Stimulated activated CD4-positive, alpha-beta T cell treated with anti-CD3 and anti-CD28 coated beads, Interleukin-2, amount 100 ng/mL, for 4 hours (primary cell): ENCODE measurements at regions not wholly inside any gene's neighbourhood (a gene's known extent, or its start where the extent isn't known, plus 50 kb on each side); places are given as distances from the start of the nearest gene placed in this dataset.

Source experiments
- DNase-seq: peaks from one replicate; pipeline ENCODE4 v3.0.0-alpha.2; 2020; ENCODE audit warnings: low read depth

DNA sequence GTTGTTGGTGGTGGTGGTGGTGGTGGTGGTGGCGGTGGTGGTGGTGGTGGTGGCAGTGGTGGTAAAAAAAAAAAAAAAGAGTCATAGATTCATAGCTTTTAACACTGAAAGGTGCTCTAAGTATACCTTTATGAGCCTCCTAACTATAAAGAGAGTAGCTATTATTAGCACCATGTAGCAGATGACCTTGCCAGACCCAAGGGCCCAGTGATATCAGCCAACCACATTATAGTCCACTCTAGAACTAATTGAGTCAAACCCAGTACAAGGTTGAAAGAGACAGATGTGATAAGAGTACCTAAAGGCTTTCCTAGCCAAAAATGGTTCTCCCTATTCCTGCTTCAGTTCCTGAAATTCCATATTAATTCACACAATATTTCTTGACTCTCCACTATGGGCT, 245.3 kb downstream of the HACE1 start:
- no peak for DNase-seq

DNA sequence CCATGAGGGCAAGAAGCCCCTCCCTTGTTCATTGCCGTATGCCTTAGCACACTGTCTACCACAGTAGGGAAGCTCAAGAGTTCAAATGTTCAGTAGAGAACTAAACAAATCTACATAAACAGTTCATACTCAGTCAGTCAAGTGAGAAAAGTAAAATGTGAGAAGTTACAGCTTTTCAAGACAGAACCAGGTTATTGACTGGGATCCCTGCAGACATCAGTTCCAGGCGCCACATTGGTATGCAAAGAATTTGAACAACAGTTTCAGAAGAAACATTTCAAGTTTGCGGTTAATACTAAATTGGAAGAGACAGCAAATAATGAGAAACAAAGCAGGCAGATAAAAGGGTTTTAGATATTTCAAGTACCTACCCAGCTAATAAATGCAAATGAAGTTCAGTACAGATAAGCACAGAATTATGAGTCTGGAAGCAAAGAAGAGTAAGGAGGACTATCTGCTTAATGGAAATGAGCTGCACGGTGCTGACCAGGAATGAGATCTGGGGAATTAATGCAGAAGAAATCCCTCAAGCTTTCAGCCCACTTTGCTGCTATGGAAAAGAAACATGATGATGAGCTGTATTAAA, 246.2 kb downstream of the HACE1 start:
- no peak for DNase-seq

GRCh38 chr6:104612541-104612940, 247.2 kb downstream of the HACE1 start:
- no peak for DNase-seq

- DNase-seq, result no peak
Observed at GRCh38 chr6:104608101-104608500, 251.6 kb downstream of the HACE1 start.

DNA sequence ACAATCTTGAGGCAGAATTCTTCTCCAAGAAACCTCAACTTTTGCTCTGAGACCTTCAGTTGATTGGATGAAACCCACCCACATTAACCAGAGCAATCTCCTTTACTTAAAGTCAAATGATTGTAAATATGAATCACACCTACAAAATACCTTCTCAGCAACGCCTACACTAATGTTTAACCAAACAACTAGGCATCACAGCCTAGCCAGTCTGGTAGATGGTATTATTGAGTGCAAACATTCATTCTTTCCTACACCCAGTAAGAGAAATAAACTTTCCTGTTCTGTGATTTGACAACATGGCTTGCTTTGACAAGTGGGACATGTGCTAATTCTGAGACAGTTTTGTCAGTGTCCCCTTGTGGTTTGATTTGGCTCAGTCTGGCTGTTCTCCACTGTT, 252.2 kb downstream of the HACE1 start:
- DNase-seq, result no peak

GRCh38 chr6:104606361-104606760, 253.4 kb downstream of the HACE1 start:
- no peak for DNase-seq

GRCh38 chr6:104604685-104605084, 255.0 kb downstream of the HACE1 start:
- DNase-seq, result no peak

DNA sequence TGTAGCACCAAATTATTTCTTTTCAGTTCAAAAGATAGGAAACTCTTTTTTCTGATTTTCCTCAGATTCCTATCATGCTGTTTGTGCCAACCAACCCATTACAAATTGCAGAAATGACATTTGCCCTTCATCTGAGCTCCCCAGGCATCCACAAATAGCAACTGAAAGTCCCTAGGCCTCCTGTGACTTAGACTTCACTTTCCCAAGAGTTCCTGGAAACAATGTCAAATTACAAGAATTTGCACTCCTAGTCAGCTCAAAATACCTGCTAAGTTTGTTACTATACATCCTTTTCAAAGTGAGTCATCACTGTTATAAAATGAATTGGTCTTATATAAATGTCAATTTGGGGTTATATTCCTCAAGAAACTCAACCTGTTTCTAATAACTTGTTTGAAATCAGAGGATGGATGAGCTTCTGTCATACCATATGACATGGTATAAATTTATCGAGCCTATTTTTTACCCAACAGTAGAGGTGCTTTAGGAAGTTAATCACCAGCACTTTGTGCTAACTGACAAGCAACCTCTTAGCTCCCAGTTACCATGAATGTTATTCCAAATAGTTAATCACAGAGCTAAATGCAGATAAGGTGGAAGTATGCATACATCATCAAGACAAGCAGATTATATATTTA, 256.5 kb downstream of the HACE1 start:
- no peak for DNase-seq

DNA sequence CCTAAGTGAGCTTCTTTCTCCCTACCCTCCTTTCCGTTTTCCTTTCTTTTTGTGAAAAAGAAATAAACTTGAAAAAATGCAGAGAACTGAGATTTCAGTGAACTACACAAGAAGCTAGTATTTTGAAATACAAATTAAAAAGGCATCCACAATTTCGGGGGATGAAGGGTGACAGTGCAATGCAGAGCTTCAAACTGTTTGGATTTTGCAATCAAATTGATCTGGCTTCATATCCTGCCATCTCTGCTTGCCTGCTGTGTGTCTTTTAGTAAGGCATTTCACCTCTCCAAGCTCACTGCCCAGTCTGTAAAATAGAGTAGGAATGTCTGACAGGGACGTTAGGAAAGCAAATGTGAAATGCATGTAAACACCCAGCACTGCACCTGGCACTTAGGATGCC, 258.0 kb downstream of the HACE1 start:
- no peak for DNase-seq

- no peak for DNase-seq
Observed at GRCh38 chr6:104601131-104601651, 258.5 kb downstream of the HACE1 start.

DNA sequence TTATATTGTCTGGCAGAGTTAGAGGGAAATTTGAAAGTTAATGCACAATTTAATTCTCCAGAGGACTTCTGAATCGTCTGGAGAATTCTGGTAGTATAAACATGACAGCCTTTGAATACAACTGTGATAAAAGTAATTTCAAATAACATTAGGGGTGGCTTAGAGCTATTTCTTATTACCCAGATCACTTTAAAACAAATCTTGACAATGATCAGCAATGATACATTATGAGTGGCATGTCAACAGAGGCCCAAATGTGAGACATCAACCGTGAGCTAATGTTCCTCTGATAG, 259.1 kb downstream of the HACE1 start:
- no peak for DNase-seq

- DNase-seq, result no peak
Observed at GRCh38 chr6:104599821-104600638, 259.7 kb downstream of the HACE1 start.

DNA sequence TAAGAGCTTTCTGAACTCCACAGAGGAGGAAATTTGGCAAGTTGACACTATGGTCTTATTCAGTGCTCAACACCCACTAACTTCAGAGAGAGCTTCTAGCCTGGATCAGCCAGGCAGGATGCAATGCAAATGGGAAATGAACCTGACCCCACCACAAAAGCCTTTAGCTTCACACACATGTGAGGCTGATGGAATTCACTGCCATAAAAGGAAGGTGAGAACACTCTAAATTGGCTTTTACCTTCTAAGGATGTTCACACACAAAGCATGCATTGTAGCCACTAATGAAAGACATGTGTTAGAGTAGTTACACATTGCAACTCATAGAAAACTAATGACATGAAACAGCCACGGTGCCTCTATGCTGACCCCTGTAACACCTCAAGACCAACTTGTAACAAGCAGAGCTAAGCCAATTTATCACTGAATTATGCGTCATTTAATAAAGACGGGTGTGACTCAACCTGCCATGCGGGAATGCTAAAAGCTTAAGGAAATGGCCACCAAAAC, 262.1 kb downstream of the HACE1 start:
- DNase-seq, result no peak

GRCh38 chr6:104596091-104596490, 263.6 kb downstream of the HACE1 start:
- no peak for DNase-seq

GRCh38 chr6:104595311-104595820, 264.4 kb downstream of the HACE1 start:
- DNase-seq, result no peak

DNA sequence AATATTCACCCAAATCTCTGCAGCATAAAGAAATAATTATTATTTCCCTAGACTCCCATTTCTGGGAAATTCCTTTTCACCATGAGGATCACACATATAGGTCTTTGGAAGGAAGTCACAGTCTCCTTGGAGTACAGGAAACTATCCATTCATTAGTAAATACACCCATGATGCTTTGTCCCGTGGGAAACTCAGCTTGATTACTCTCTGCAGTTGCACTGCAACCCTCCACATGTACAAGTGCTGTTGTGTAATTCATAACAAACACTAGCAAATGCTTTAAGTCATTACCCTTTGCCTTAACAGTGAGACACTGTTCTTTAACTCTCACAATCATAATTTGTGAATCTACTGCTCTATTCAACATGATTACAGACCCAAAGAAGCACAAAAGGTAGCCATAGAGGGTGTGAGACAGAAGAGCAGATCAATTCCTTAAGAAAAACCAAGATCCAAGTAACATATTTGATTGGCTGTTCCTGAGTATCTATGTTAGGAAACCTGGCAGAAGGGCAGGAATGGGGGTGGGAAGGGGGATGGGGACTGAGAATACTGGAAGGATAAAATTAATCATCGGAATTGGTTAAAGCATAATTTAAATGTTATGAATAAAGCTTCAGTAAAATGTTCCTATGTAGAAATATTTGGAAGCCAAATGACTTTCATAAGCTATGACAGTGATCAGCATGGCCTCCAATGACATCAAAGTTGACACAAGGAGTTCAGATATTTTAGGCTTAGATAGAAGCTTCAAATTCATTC, 268.0 kb downstream of the HACE1 start:
- no peak for DNase-seq

DNA sequence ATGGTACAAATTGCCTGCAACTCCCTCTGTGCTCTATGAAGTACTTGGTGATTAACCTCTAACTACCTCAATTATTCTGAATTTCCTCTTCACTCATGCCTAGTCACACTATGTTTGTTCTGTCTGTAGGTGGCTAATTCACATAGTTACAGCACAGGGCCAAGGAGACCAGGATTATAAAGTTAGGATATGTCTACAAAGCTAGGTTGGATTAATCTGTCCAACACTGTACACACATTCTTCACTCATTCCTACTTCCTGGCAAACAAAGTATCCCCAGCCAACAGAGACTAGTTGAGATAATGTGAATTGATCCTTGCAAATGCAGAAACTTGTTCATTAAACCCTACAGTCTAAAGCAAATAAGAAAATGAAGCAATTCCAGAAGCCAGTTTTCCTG, 269.8 kb downstream of the HACE1 start:
- DNase-seq, result no peak

DNA sequence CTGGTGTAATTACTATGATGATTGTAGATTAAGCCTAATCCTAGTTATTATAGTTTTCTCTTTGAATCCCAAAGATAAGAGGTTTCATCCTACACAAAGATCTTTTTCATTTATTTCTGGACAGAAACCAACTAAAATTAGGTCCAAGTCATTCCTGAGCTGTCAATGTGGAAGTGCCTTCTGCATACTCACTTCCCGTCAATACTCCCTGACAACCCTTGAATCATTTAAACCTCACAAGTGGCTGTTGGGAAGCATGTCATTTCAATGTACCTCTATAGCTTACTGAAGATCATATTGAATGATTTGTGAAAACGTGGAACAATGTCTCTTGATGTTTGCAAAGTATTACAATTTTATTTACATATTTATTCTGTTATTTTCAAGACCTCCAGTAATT, 274.1 kb downstream of the HACE1 start:
- DNase-seq, result no peak

DNA sequence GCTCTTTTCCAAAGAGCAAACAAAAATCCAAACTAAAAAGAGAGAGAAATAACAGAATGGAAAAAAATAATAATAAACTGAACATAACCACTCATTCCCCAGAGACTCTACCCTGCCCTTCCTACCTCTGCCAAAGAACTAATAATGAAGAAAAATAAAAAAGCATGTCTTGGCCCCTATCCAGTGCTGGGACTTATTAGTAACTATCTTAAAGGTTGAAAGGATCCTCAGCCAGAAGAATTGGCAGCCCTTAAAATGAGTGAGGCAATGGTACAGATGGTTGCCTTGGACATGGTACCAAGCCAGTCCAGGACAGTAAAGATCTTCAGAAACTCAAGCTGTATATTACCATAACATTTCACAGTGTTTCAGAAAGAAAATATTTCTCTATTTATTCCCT, 279.3 kb downstream of the HACE1 start:
- no peak for DNase-seq

- DNase-seq, result no peak
Observed at GRCh38 chr6:104579310-104579863, 280.3 kb downstream of the HACE1 start.

DNA sequence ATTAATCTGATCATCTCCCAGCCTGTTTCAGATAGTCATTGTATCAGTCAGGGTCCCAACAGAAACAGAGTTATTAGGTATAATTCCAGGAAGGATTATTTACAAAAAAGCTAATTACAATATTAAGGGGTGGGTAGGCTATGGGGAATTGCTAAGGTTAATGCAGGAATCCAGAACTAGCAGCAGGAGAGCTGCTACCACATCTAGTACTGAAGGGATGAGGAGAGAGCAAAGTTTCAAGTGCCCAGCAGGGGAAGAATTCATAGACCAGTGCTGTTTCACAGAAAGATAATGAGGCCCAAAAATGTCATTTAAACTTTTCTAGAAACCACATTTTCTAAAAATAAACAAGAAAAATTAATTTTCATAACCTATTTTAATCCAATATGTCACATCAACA, 284.2 kb downstream of the HACE1 start:
- DNase-seq, result no peak
